Trophoblast cell (in vitro differentiated cells and primary cell): ENCODE measurements at regions not wholly inside any gene's neighbourhood (a gene's known extent, or its start where the extent isn't known, plus 50 kb on each side); places are given as distances from the start of the nearest gene placed in this dataset.

Experiments
- DNase-seq, 2 donors: peaks; one replicate each; pipeline ENCODE4 v3.0.0-alpha.2; 2016
- H2AFZ ChIP-seq: 2 replicates; pipeline ENCODE4 v1.6.1; 2013; ENCODE audit warnings: low read length, moderate library complexity, mild to moderate bottlenecking; ENCODE audit not compliant: insufficient read depth, poor library complexity
- H2AK5ac ChIP-seq: 2 replicates; pipeline ENCODE4 v1.6.1; 2013; ENCODE audit warnings: mild to moderate bottlenecking, low read length
- H2BK120ac ChIP-seq: 2 replicates; pipeline ENCODE4 v1.6.1; 2013; ENCODE audit warnings: low read length, mild to moderate bottlenecking, moderate library complexity; ENCODE audit not compliant: insufficient read depth, poor library complexity
- H2BK12ac ChIP-seq: 2 replicates; pipeline ENCODE4 v1.6.1; 2013; ENCODE audit warnings: mild to moderate bottlenecking, low read length, moderate library complexity
- H2BK5ac ChIP-seq: 2 replicates; pipeline ENCODE4 v1.6.1; 2013; ENCODE audit warnings: low read length, low read depth, moderate library complexity, mild to moderate bottlenecking; ENCODE audit not compliant: poor library complexity
- H3K14ac ChIP-seq: 2 replicates; pipeline ENCODE4 v1.6.1; 2013; ENCODE audit warnings: mild to moderate bottlenecking, low read length
- H3K18ac ChIP-seq: 2 replicates; pipeline ENCODE4 v1.6.1; 2013; ENCODE audit warnings: mild to moderate bottlenecking, low read length
- H3K23ac ChIP-seq: 2 replicates; pipeline ENCODE4 v1.6.1; 2013; ENCODE audit warnings: low read length
- H3K27ac ChIP-seq: 2 replicates; pipeline ENCODE4 v1.5.1; 2013; ENCODE audit warnings: low read depth, mild to moderate bottlenecking, inconsistent platforms, low read length, moderate library complexity
- H3K27me3 ChIP-seq: 2 replicates; pipeline ENCODE4 v1.6.1; 2013; ENCODE audit warnings: inconsistent platforms, mild to moderate bottlenecking, low read length, moderate library complexity; ENCODE audit not compliant: insufficient read depth
- H3K36me3 ChIP-seq, 2 experiments: 1 replicate in 1 of 2; 2 replicates in 1 of 2; pipeline ENCODE4 v1.6.1; 2013; ENCODE audit warnings: low read length in 2 of 2, mild to moderate bottlenecking in 2 of 2, moderate library complexity in 1 of 2; ENCODE audit not compliant: insufficient read depth in 2 of 2, control insufficient read depth in 1 of 2
- H3K4ac ChIP-seq: 2 replicates; pipeline ENCODE4 v1.6.1; 2013; ENCODE audit warnings: low read depth, mild to moderate bottlenecking, low read length, moderate library complexity
- H3K4me1 ChIP-seq, 2 experiments: 1 replicate in 1 of 2; 2 replicates in 1 of 2; pipeline ENCODE4 v1.6.1; 2013; ENCODE audit warnings: low read length in 2 of 2, mild to moderate bottlenecking in 2 of 2, moderate library complexity in 1 of 2; ENCODE audit not compliant: insufficient read depth in 2 of 2, control insufficient read depth in 1 of 2
- H3K4me2 ChIP-seq: 2 replicates; pipeline ENCODE4 v1.6.1; 2013; ENCODE audit warnings: inconsistent platforms, mild to moderate bottlenecking, low read length, moderate library complexity
- H3K4me3 ChIP-seq: 2 replicates; pipeline ENCODE4 v1.5.1; 2013; ENCODE audit warnings: mild to moderate bottlenecking, low read depth, low read length, inconsistent platforms
- H3K79me1 ChIP-seq: one replicate; pipeline ENCODE4 v1.6.1; 2013; ENCODE audit warnings: low read length
- H3K79me2 ChIP-seq: 2 replicates; pipeline ENCODE4 v1.6.1; 2013; ENCODE audit warnings: low read length, mild to moderate bottlenecking; ENCODE audit not compliant: control insufficient read depth, insufficient read depth, poor library complexity
- H3K9ac ChIP-seq: 2 replicates; pipeline ENCODE4 v1.6.1; 2013; ENCODE audit warnings: mild to moderate bottlenecking, low read length
- H3K9me3 ChIP-seq: 2 replicates; pipeline ENCODE4 v1.6.1; 2013; ENCODE audit warnings: low read depth, mild to moderate bottlenecking, control low read depth, inconsistent platforms, low read length; ENCODE audit not compliant: insufficient read depth
- H4K12ac ChIP-seq: 2 replicates; pipeline ENCODE4 v1.6.1; 2013; ENCODE audit warnings: low read depth, mild to moderate bottlenecking, low read length, moderate library complexity
- H4K8ac ChIP-seq: 2 replicates; pipeline ENCODE4 v1.6.1; 2013; ENCODE audit warnings: low read depth, mild to moderate bottlenecking, low read length, moderate library complexity
- H4K91ac ChIP-seq: one replicate; pipeline ENCODE4 v1.6.1; 2013; ENCODE audit warnings: low read depth, mild to moderate bottlenecking, low read length, moderate library complexity
- WGBS: extraction: QIAGEN DNeasy Blood & Tissue Kit; methylation state at CpG from one replicate; pipeline ENCODE4 v1.1.7; 2013; ENCODE audit warnings: missing lambda C conversion rate; ENCODE audit not compliant: insufficient read length, insufficient coverage; ENCODE audit errors: extremely low coverage; 5-methylcytosine and 5-hydroxymethylcytosine counted together

DNA sequence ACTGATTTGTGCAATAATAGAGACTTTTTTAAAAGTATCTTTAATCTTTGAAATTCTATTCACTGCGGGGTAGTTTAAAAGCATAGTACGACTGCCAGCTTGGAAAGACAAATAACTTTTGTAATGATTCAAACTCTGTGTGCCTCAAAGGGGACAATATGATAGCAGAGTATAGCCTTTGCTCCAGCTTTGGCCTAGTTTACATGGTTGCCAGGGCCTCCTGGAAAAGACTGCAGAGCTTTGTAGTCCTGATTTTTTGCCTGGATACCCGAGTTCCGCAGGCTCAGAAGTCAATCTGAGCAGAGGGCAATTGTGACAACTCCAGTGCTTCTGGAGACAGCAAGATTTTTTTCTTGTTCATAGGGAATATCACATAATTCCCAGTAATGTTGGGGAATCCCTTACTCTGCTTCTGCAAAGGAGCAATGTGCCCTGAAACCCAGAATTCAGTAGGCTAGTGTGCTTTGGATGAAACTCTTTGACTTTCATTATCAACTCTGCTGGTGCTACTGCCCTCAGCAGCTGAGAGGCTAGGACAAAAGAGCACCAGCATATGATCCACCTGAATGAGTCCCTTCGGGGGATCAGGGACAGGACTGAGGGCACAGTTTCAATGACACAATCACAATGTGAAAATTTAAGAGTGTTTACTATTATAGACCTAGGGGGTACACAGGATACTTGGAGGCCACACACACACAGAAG lies 768.1 kb downstream of the TMEM182 start:
- H2BK12ac ChIP-seq: no peak overlapping the region
- no peaks in the 10 kb centered on the region for H3K79me2 ChIP-seq
- DNase-seq: no peak
- H2BK120ac ChIP-seq: no peak overlapping the region
- no peak overlapping the region for H3K23ac ChIP-seq
- no CpG with 5 or more reads among the region's 5 CpGs for WGBS
- no peak overlapping the region for H2AK5ac ChIP-seq
- no peak overlapping the region for H4K91ac ChIP-seq
- H3K9ac ChIP-seq: no peak overlapping the region
- H3K4me3 ChIP-seq: no peak overlapping the region
- no peaks in the 10 kb centered on the region for H3K27me3 ChIP-seq
- no peak overlapping the region for H3K4me2 ChIP-seq
- H3K14ac ChIP-seq: no peak overlapping the region
- no peak overlapping the region for H2AFZ ChIP-seq
- no peak overlapping the region for H3K18ac ChIP-seq
- no peaks in the 10 kb centered on the region for H3K9me3 ChIP-seq
- no peaks in the 10 kb centered on the region for H3K36me3 ChIP-seq
- H2BK5ac ChIP-seq: no peak overlapping the region
- H4K12ac ChIP-seq: no peak overlapping the region
- H3K27ac ChIP-seq: no peak overlapping the region
- H3K4me1 ChIP-seq: no peaks in the 10 kb centered on the region
- no peak overlapping the region for H3K4ac ChIP-seq
- no peaks in the 10 kb centered on the region for H3K79me1 ChIP-seq
- H4K8ac ChIP-seq: no peak overlapping the region

- H4K12ac ChIP-seq: no peak overlapping the region
- H3K9me3 ChIP-seq: no peaks in the 10 kb centered on the region
- DNase-seq: no peak
- no peaks in the 10 kb centered on the region for H3K4me1 ChIP-seq
- no peak overlapping the region for H3K18ac ChIP-seq
- H3K27me3 ChIP-seq: no peaks in the 10 kb centered on the region
- H3K4ac ChIP-seq: no peak overlapping the region
- no peak overlapping the region for H3K14ac ChIP-seq
- no peak overlapping the region for H3K4me3 ChIP-seq
- no peak overlapping the region for H3K4me2 ChIP-seq
- no CpG with 5 or more reads among the region's 3 CpGs for WGBS
- no peak overlapping the region for H2BK5ac ChIP-seq
- H4K8ac ChIP-seq: no peak overlapping the region
- no peak overlapping the region for H3K9ac ChIP-seq
- no peak overlapping the region for H3K23ac ChIP-seq
- H2AK5ac ChIP-seq: no peak overlapping the region
- H3K36me3 ChIP-seq: no peaks in the 10 kb centered on the region
- no peak overlapping the region for H4K91ac ChIP-seq
- H2AFZ ChIP-seq: no peak overlapping the region
- H3K79me1 ChIP-seq: no peaks in the 10 kb centered on the region
- H3K27ac ChIP-seq: no peak overlapping the region
- no peak overlapping the region for H2BK12ac ChIP-seq
- H3K79me2 ChIP-seq: no peaks in the 10 kb centered on the region
- no peak overlapping the region for H2BK120ac ChIP-seq
Observed at GRCh38 chr2:103552775-103553174, 790.9 kb downstream of the TMEM182 start.

GRCh38 chr2:103594823-103595222 lies 833.0 kb downstream of the TMEM182 start:
- no peak overlapping the region for H3K4me2 ChIP-seq

GRCh38 chr2:103605071-103605780 lies 843.4 kb downstream of the TMEM182 start:
- H4K91ac ChIP-seq: no peak overlapping the region
- no peak overlapping the region for H3K4me2 ChIP-seq
- DNase-seq: no peak
- no peak overlapping the region for H2BK5ac ChIP-seq
- no peak overlapping the region for H3K4me3 ChIP-seq
- no peak overlapping the region for H3K9ac ChIP-seq
- H3K9me3 ChIP-seq: no peaks in the 10 kb centered on the region
- WGBS: no CpG with 5 or more reads among the region's 7 CpGs
- H4K8ac ChIP-seq: no peak overlapping the region
- no peak overlapping the region for H3K27ac ChIP-seq
- no peak overlapping the region for H2BK120ac ChIP-seq
- no peak overlapping the region for H3K14ac ChIP-seq
- no peaks in the 10 kb centered on the region for H3K79me2 ChIP-seq
- H3K23ac ChIP-seq: no peak overlapping the region
- no peak overlapping the region for H2AK5ac ChIP-seq
- H3K18ac ChIP-seq: no peak overlapping the region
- H2BK12ac ChIP-seq: no peak overlapping the region
- H2AFZ ChIP-seq: no peak overlapping the region
- no peaks in the 10 kb centered on the region for H3K4me1 ChIP-seq
- H4K12ac ChIP-seq: no peak overlapping the region
- H3K36me3 ChIP-seq: no peaks in the 10 kb centered on the region
- H3K27me3 ChIP-seq: no peaks in the 10 kb centered on the region
- H3K4ac ChIP-seq: no peak overlapping the region
- H3K79me1 ChIP-seq: no peaks in the 10 kb centered on the region

More at GRCh38 chr2:103594823-103595222, 833.0 kb downstream of the TMEM182 start:
- Histone ChIP-seq H3K4me1 (no peaks in the 10 kb centered on the region), H3K9ac (no peak overlapping the region), H3K9me3 (peaks cover 3% of the 10 kb centered on the region), H3K4me3 (no peak overlapping the region), H3K79me1 (no peaks in the 10 kb centered on the region), H3K4ac (no peak overlapping the region), H2BK5ac (no peak overlapping the region), H2BK120ac (no peak overlapping the region), H3K14ac (no peak overlapping the region), H4K12ac (no peak overlapping the region), H2AK5ac (no peak overlapping the region), H3K27me3 (no peaks in the 10 kb centered on the region), H3K79me2 (no peaks in the 10 kb centered on the region), H4K8ac (no peak overlapping the region), H2BK12ac (no peak overlapping the region), H2AFZ (no peak overlapping the region), H3K36me3 (no peaks in the 10 kb centered on the region), H4K91ac (no peak overlapping the region), H3K27ac (no peak overlapping the region), H3K18ac (no peak overlapping the region), H3K23ac (no peak overlapping the region)
- no CpG with 5 or more reads among the region's 3 CpGs for WGBS
- no peak for DNase-seq
